Ishikawa (cell line): ENCODE measurements at regions not wholly inside any gene's neighbourhood (a gene's known extent, or its start where the extent isn't known, plus 50 kb on each side); places are given as distances from the start of the nearest gene placed in this dataset.
A peak's percentile ranks its signal among the peaks of the same experiment; 100 is the strongest.

Experiments used
- CEBPB ChIP-seq: IDR thresholded peaks from 2 replicates; pipeline ENCODE4 v1.6.1; 2012
- CREB1 ChIP-seq: IDR thresholded peaks from 2 replicates; pipeline ENCODE4 v1.6.1; 2012; ENCODE audit warnings: low read depth
- EGR1 ChIP-seq: IDR thresholded peaks from 2 replicates; pipeline ENCODE4 v1.6.1; 2012
- EP300 ChIP-seq: IDR thresholded peaks from 2 replicates; pipeline ENCODE4 v1.6.1; 2012; ENCODE audit warnings: borderline replicate concordance
- FOXM1 ChIP-seq: IDR thresholded peaks from 2 replicates; pipeline ENCODE4 v1.6.1; 2012; ENCODE audit warnings: low read depth, borderline replicate concordance
- MAX ChIP-seq: IDR thresholded peaks from 2 replicates; pipeline ENCODE4 v1.6.1; 2012
- NFIC ChIP-seq: IDR thresholded peaks from 2 replicates; pipeline ENCODE4 v1.6.1; 2012
- RAD21 ChIP-seq: IDR thresholded peaks from 2 replicates; pipeline ENCODE4 v1.6.1; 2012; ENCODE audit warnings: low read depth
- REST ChIP-seq: IDR thresholded peaks from 2 replicates; pipeline ENCODE4 v1.6.1; 2012; ENCODE audit warnings: low read depth, mild to moderate bottlenecking
- TAF1 ChIP-seq: IDR thresholded peaks from 2 replicates; pipeline ENCODE4 v1.6.1; 2012; ENCODE audit warnings: low read depth, mild to moderate bottlenecking
- TCF12 ChIP-seq: IDR thresholded peaks from 2 replicates; pipeline ENCODE4 v1.6.1; 2012; ENCODE audit warnings: low read depth
- TEAD4 ChIP-seq: IDR thresholded peaks from 2 replicates; pipeline ENCODE4 v1.6.1; 2012
- USF1 ChIP-seq: IDR thresholded peaks from 2 replicates; pipeline ENCODE4 v1.6.1; 2012
- YY1 ChIP-seq: IDR thresholded peaks from 2 replicates; pipeline ENCODE4 v1.6.1; 2012; ENCODE audit warnings: low read depth
- ZBTB7A ChIP-seq: IDR thresholded peaks from 2 replicates; pipeline ENCODE4 v1.6.1; 2012; ENCODE audit warnings: low read depth

- TF ChIP-seq FOXM1 (peak; percentile 53; the same call in 1 of the 2 replicates), CREB1 (no peak), TAF1 (no peak), TEAD4 (peak; percentile 55), EP300 (peak; percentile 78), ZBTB7A (no peak), USF1 (no peak), YY1 (no peak), CEBPB (peak; percentile 40; the same call in 1 of the 2 replicates), REST (no peak), NFIC (peak; percentile 82), TCF12 (peak; percentile 68), MAX (0 out of 2 replicates have a peak, but pooled peaks have one; percentile 39), EGR1 (no peak), RAD21 (no peak)
Observed at GRCh38 chr11:130622141-130622542, 173.7 kb downstream of the ADAMTS15 start.

- TF ChIP-seq USF1 (no peak), EP300 (no peak), TEAD4 (no peak), FOXM1 (no peak), ZBTB7A (no peak), MAX (no peak), CEBPB (no peak), TCF12 (no peak), NFIC (no peak), CREB1 (no peak), YY1 (no peak), EGR1 (no peak), TAF1 (no peak), REST (no peak), RAD21 (no peak)
Observed at GRCh38 chr11:130623670-130624668, 175.5 kb downstream of the ADAMTS15 start.

GRCh38 chr11:130624971-130625544 is 176.6 kb downstream of the ADAMTS15 start:
- TF ChIP-seq CEBPB (no peak), EGR1 (no peak), RAD21 (no peak), TCF12 (no peak), EP300 (peak; percentile 20; the same call in 1 of the 2 replicates), MAX (no peak), NFIC (0 out of 2 replicates have a peak, but pooled peaks have one; percentile 18), REST (no peak), FOXM1 (no peak), CREB1 (no peak), ZBTB7A (no peak), USF1 (no peak)
